ENCODE measurements at regions not wholly inside any gene's neighbourhood (a gene's known extent, or its start where the extent isn't known, plus 50 kb on each side); places are given as distances from the start of the nearest gene placed in this dataset.

DNA sequence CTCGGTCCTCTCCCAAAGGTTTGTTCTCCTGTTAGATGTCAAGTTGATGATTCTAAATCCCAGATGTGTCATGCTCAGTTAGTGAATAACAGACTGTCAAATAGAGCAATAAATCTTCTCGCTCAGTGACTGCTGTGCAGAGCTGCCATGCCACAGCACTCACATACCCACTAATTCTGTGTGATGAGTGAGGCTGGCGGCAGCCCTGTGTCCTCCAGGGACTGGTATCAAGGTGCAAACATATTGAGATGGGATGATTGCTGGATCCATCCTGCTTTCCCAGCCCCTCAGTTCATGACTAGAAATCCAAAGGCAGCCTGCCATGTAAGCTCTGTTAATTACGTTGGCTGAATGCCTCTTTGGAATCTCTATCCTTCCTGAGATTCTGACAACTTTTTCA lies 103.9 kb downstream of the OLIG3 start:
- Mint-ChIP-seq H3K27me3 (ENCODE audit: low read depth) (peaks cover 68% of the 10 kb centered on the region), H3K27ac (no peak overlapping the region), H3K9me3 (no peaks in the 10 kb centered on the region), H3K4me1 (no peaks in the 10 kb centered on the region), H3K36me3 (no peaks in the 10 kb centered on the region), H3K4me3 (no peak overlapping the region)
- TF ChIP-seq, protein P1, sequence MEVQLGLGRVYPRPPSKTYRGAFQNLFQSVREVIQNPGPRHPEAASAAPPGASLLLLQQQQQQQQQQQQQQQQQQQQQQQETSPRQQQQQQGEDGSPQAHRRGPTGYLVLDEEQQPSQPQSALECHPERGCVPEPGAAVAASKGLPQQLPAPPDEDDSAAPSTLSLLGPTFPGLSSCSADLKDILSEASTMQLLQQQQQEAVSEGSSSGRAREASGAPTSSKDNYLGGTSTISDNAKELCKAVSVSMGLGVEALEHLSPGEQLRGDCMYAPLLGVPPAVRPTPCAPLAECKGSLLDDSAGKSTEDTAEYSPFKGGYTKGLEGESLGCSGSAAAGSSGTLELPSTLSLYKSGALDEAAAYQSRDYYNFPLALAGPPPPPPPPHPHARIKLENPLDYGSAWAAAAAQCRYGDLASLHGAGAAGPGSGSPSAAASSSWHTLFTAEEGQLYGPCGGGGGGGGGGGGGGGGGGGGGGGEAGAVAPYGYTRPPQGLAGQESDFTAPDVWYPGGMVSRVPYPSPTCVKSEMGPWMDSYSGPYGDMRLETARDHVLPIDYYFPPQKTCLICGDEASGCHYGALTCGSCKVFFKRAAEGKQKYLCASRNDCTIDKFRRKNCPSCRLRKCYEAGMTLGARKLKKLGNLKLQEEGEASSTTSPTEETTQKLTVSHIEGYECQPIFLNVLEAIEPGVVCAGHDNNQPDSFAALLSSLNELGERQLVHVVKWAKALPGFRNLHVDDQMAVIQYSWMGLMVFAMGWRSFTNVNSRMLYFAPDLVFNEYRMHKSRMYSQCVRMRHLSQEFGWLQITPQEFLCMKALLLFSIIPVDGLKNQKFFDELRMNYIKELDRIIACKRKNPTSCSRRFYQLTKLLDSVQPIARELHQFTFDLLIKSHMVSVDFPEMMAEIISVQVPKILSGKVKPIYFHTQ (CRISPR knock-in tag; IDR thresholded peaks at IDR 0.05) = no peak
- TF ChIP-seq, protein P2, sequence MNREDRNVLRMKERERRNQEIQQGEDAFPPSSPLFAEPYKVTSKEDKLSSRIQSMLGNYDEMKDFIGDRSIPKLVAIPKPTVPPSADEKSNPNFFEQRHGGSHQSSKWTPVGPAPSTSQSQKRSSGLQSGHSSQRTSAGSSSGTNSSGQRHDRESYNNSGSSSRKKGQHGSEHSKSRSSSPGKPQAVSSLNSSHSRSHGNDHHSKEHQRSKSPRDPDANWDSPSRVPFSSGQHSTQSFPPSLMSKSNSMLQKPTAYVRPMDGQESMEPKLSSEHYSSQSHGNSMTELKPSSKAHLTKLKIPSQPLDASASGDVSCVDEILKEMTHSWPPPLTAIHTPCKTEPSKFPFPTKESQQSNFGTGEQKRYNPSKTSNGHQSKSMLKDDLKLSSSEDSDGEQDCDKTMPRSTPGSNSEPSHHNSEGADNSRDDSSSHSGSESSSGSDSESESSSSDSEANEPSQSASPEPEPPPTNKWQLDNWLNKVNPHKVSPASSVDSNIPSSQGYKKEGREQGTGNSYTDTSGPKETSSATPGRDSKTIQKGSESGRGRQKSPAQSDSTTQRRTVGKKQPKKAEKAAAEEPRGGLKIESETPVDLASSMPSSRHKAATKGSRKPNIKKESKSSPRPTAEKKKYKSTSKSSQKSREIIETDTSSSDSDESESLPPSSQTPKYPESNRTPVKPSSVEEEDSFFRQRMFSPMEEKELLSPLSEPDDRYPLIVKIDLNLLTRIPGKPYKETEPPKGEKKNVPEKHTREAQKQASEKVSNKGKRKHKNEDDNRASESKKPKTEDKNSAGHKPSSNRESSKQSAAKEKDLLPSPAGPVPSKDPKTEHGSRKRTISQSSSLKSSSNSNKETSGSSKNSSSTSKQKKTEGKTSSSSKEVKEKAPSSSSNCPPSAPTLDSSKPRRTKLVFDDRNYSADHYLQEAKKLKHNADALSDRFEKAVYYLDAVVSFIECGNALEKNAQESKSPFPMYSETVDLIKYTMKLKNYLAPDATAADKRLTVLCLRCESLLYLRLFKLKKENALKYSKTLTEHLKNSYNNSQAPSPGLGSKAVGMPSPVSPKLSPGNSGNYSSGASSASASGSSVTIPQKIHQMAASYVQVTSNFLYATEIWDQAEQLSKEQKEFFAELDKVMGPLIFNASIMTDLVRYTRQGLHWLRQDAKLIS (CRISPR knock-in tag; IDR thresholded peaks at IDR 0.05; ENCODE audit: borderline replicate concordance) = no peak
- TF ChIP-seq ZNF219 (CRISPR knock-in tag; IDR thresholded peaks at IDR 0.05; ENCODE audit: borderline replicate concordance) = no peak
- no peak for TF ChIP-seq FOXJ3 (CRISPR knock-in tag; IDR thresholded peaks at IDR 0.05; ENCODE audit: borderline replicate concordance)
- TF ChIP-seq ZNF232 (CRISPR knock-in tag; IDR thresholded peaks at IDR 0.05) = no peak
- TF ChIP-seq ZNF263 (CRISPR knock-in tag; IDR thresholded peaks at IDR 0.05; ENCODE audit: low read depth) = no peak
- no peak for TF ChIP-seq ETV6 (CRISPR knock-in tag; IDR thresholded peaks at IDR 0.05)
- TF ChIP-seq ELF4 (CRISPR knock-in tag; IDR thresholded peaks at IDR 0.05; ENCODE audit: low read depth) = no peak
- TF ChIP-seq KAT7 (CRISPR knock-in tag; IDR thresholded peaks at IDR 0.05; ENCODE audit: borderline replicate concordance) = no peak
- no peak for TF ChIP-seq ATF1 (CRISPR knock-in tag; IDR thresholded peaks at IDR 0.05)
- no peak for TF ChIP-seq FOXP1 (CRISPR knock-in tag; IDR thresholded peaks at IDR 0.05; ENCODE audit: borderline replicate concordance)
- no peak for TF ChIP-seq ZNF138 (CRISPR knock-in tag; conservative IDR thresholded peaks at IDR 0.05)
- CTCF ChIA-PET = no interaction called here
- ATAC-seq (no peak), DNase-seq (ENCODE audit: low spot score) (no peak)
- POLR2A ChIA-PET = no interaction called here

DNA sequence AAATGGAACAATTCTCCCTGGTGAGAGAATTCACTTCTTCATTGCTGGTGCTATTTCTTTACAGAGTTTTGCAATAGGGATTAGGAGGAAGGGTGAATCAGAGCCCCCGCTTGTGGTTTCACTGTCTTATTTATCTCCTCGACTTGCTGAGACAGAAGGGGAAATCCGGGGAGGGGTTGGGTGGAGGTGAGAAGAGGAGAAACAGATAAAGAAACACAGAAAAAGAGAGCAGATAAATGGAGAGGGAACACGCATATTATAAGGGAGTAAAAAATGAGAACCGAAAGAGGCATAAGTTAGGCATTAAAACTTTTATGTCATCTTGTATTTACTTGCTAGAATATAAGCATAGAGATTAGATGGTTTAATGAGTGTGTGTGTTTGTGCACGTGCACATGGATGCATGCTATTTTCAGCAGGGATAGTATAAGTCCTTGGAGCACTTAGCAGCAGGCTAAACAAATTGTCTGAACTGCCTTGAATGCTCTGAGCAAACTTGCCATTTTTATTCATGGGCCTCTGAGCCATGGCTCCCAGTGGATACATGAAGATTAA lies 105.0 kb downstream of the OLIG3 start:
- no peaks in the 10 kb centered on the region for H3K4me1 Mint-ChIP-seq
- no peak overlapping the region for H3K4me3 Mint-ChIP-seq
- H3K9me3 Mint-ChIP-seq = no peaks in the 10 kb centered on the region
- no peak for DNase-seq (ENCODE audit: low spot score)
- no peak for ATAC-seq
- ChIA-PET CTCF (no interaction called here), POLR2A (no interaction called here)
- no peaks in the 10 kb centered on the region for H3K36me3 Mint-ChIP-seq
- H3K27ac Mint-ChIP-seq = no peak overlapping the region
- H3K27me3 Mint-ChIP-seq (ENCODE audit: low read depth) = peaks cover 78% of the 10 kb centered on the region
- TF ChIP-seq, protein P3, sequence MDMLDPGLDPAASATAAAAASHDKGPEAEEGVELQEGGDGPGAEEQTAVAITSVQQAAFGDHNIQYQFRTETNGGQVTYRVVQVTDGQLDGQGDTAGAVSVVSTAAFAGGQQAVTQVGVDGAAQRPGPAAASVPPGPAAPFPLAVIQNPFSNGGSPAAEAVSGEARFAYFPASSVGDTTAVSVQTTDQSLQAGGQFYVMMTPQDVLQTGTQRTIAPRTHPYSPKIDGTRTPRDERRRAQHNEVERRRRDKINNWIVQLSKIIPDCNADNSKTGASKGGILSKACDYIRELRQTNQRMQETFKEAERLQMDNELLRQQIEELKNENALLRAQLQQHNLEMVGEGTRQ (CRISPR knock-in tag; IDR thresholded peaks at IDR 0.05) = no peak
- TF ChIP-seq, protein P4, sequence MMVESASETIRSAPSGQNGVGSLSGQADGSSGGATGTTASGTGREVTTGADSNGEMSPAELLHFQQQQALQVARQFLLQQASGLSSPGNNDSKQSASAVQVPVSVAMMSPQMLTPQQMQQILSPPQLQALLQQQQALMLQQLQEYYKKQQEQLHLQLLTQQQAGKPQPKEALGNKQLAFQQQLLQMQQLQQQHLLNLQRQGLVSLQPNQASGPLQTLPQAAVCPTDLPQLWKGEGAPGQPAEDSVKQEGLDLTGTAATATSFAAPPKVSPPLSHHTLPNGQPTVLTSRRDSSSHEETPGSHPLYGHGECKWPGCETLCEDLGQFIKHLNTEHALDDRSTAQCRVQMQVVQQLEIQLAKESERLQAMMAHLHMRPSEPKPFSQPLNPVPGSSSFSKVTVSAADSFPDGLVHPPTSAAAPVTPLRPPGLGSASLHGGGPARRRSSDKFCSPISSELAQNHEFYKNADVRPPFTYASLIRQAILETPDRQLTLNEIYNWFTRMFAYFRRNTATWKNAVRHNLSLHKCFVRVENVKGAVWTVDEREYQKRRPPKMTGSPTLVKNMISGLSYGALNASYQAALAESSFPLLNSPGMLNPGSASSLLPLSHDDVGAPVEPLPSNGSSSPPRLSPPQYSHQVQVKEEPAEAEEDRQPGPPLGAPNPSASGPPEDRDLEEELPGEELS (CRISPR knock-in tag; IDR thresholded peaks at IDR 0.05) = no peak
- TF ChIP-seq FOXJ3 (CRISPR knock-in tag; IDR thresholded peaks at IDR 0.05; ENCODE audit: borderline replicate concordance) (no peak), NFE2L1 (CRISPR knock-in tag; IDR thresholded peaks at IDR 0.05) (no peak), MXD4 (CRISPR knock-in tag; IDR thresholded peaks at IDR 0.05; ENCODE audit: borderline replicate concordance) (no peak)
- TF ChIP-seq, protein P5, sequence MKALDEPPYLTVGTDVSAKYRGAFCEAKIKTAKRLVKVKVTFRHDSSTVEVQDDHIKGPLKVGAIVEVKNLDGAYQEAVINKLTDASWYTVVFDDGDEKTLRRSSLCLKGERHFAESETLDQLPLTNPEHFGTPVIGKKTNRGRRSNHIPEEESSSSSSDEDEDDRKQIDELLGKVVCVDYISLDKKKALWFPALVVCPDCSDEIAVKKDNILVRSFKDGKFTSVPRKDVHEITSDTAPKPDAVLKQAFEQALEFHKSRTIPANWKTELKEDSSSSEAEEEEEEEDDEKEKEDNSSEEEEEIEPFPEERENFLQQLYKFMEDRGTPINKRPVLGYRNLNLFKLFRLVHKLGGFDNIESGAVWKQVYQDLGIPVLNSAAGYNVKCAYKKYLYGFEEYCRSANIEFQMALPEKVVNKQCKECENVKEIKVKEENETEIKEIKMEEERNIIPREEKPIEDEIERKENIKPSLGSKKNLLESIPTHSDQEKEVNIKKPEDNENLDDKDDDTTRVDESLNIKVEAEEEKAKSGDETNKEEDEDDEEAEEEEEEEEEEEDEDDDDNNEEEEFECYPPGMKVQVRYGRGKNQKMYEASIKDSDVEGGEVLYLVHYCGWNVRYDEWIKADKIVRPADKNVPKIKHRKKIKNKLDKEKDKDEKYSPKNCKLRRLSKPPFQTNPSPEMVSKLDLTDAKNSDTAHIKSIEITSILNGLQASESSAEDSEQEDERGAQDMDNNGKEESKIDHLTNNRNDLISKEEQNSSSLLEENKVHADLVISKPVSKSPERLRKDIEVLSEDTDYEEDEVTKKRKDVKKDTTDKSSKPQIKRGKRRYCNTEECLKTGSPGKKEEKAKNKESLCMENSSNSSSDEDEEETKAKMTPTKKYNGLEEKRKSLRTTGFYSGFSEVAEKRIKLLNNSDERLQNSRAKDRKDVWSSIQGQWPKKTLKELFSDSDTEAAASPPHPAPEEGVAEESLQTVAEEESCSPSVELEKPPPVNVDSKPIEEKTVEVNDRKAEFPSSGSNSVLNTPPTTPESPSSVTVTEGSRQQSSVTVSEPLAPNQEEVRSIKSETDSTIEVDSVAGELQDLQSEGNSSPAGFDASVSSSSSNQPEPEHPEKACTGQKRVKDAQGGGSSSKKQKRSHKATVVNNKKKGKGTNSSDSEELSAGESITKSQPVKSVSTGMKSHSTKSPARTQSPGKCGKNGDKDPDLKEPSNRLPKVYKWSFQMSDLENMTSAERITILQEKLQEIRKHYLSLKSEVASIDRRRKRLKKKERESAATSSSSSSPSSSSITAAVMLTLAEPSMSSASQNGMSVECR (CRISPR knock-in tag; IDR thresholded peaks at IDR 0.05; ENCODE audit: borderline replicate concordance) = no peak
- TF ChIP-seq, protein P1 (CRISPR knock-in tag; IDR thresholded peaks at IDR 0.05) = no peak
